ENCODE measurements at regions not wholly inside any gene's neighbourhood (a gene's known extent, or its start where the extent isn't known, plus 50 kb on each side); places are given as distances from the start of the nearest gene placed in this dataset.

GRCh38 chr6:74366634-74367033 lies 670.6 kb downstream of the CD109 start:
- POLR2A ChIA-PET: no interaction called here
- Histone ChIP-seq H3K4me2 (ENCODE audit: low read depth, low read length) (no peak overlapping the region), H4K20me1 (ENCODE audit: insufficient read depth, low read length) (no peaks in the 10 kb centered on the region), H3K9ac (ENCODE audit: insufficient read depth, low read depth, low read length) (no peak overlapping the region), H3K4me3 (replicated peaks in 1 of 3; ENCODE audit: insufficient read depth in 1 of 3, low read depth in 2 of 3, low read length in 3 of 3) (no peak overlapping the region), H3K36me3 (replicated peaks in 1 of 2; ENCODE audit: control insufficient read depth in 1 of 2, insufficient read depth in 2 of 2, low read length in 2 of 2) (no peaks in the 10 kb centered on the region), H3K4me1 (ENCODE audit: insufficient read depth, low read length) (no peaks in the 10 kb centered on the region), H2AFZ (ENCODE audit: low read length) (no peak overlapping the region), H3K9me3 (ENCODE audit: low read length) (no peaks in the 10 kb centered on the region), H3K27ac (ENCODE audit: extremely low read length, insufficient read depth, low read length) (no peak overlapping the region), H3K79me2 (ENCODE audit: insufficient read depth, low read length) (no peaks in the 10 kb centered on the region), H3K27me3 (ENCODE audit: control insufficient read depth in 1 of 2, insufficient read depth in 2 of 2, low read length in 2 of 2) (no peaks in the 10 kb centered on the region)
- intact Hi-C loops (cut with micrococcal nuclease; ENCODE audit: unreplicated experiment) (no loop called here), in situ Hi-C loops (cut with HindIII; ENCODE audit: extremely low pct_ligation_motif_present, low pct_unique_long_range_greater_than_20kb) (no loop called here)
- CTCF ChIA-PET (ENCODE audit: low intra/inter-chr PET ratio, low total read pairs): no interaction called here
- BruUV-seq (replicated peaks): no TSS peak
- DNase-seq (ENCODE audit: low spot score) (no peak), FAIRE-seq (no peak), ATAC-seq (no peak)
- 3% methylated on average over 1 of the region's 1 CpG for WGBS (ENCODE audit: low lambda C conversion rate)
- TF ChIP-seq SNAPC5 (CRISPR knock-in tag; IDR thresholded peaks at IDR 0.05; ENCODE audit: borderline replicate concordance) (no peak), U2AF2 (IDR thresholded peaks at IDR 0.05; ENCODE audit: low read depth, low read length) (no peak), ZNF724P (CRISPR knock-in tag; IDR thresholded peaks at IDR 0.05; ENCODE audit: borderline replicate concordance) (no peak), MAFF (IDR thresholded peaks at IDR 0.05; ENCODE audit: low read depth, low read length) (no peak), GATAD2A (CRISPR knock-in tag; IDR thresholded peaks at IDR 0.05) (no peak), ZNF572 (CRISPR knock-in tag; IDR thresholded peaks at IDR 0.05) (no peak), ELK4 (CRISPR knock-in tag; IDR thresholded peaks at IDR 0.05; ENCODE audit: borderline replicate concordance) (no peak), ZBTB25 (CRISPR knock-in tag; IDR thresholded peaks at IDR 0.05) (no peak), TOPORS (CRISPR knock-in tag; IDR thresholded peaks at IDR 0.05) (no peak), DZIP1 (CRISPR knock-in tag; IDR thresholded peaks at IDR 0.05) (no peak)
- TF ChIP-seq, protein P1, sequence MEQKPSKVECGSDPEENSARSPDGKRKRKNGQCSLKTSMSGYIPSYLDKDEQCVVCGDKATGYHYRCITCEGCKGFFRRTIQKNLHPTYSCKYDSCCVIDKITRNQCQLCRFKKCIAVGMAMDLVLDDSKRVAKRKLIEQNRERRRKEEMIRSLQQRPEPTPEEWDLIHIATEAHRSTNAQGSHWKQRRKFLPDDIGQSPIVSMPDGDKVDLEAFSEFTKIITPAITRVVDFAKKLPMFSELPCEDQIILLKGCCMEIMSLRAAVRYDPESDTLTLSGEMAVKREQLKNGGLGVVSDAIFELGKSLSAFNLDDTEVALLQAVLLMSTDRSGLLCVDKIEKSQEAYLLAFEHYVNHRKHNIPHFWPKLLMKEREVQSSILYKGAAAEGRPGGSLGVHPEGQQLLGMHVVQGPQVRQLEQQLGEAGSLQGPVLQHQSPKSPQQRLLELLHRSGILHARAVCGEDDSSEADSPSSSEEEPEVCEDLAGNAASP (CRISPR knock-in tag; IDR thresholded peaks at IDR 0.05; ENCODE audit: borderline replicate concordance): no peak
- TF ChIP-seq, protein P2, sequence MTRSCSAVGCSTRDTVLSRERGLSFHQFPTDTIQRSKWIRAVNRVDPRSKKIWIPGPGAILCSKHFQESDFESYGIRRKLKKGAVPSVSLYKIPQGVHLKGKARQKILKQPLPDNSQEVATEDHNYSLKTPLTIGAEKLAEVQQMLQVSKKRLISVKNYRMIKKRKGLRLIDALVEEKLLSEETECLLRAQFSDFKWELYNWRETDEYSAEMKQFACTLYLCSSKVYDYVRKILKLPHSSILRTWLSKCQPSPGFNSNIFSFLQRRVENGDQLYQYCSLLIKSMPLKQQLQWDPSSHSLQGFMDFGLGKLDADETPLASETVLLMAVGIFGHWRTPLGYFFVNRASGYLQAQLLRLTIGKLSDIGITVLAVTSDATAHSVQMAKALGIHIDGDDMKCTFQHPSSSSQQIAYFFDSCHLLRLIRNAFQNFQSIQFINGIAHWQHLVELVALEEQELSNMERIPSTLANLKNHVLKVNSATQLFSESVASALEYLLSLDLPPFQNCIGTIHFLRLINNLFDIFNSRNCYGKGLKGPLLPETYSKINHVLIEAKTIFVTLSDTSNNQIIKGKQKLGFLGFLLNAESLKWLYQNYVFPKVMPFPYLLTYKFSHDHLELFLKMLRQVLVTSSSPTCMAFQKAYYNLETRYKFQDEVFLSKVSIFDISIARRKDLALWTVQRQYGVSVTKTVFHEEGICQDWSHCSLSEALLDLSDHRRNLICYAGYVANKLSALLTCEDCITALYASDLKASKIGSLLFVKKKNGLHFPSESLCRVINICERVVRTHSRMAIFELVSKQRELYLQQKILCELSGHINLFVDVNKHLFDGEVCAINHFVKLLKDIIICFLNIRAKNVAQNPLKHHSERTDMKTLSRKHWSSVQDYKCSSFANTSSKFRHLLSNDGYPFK (CRISPR knock-in tag; IDR thresholded peaks at IDR 0.05; ENCODE audit: borderline replicate concordance): no peak
- TF ChIP-seq, protein P3, sequence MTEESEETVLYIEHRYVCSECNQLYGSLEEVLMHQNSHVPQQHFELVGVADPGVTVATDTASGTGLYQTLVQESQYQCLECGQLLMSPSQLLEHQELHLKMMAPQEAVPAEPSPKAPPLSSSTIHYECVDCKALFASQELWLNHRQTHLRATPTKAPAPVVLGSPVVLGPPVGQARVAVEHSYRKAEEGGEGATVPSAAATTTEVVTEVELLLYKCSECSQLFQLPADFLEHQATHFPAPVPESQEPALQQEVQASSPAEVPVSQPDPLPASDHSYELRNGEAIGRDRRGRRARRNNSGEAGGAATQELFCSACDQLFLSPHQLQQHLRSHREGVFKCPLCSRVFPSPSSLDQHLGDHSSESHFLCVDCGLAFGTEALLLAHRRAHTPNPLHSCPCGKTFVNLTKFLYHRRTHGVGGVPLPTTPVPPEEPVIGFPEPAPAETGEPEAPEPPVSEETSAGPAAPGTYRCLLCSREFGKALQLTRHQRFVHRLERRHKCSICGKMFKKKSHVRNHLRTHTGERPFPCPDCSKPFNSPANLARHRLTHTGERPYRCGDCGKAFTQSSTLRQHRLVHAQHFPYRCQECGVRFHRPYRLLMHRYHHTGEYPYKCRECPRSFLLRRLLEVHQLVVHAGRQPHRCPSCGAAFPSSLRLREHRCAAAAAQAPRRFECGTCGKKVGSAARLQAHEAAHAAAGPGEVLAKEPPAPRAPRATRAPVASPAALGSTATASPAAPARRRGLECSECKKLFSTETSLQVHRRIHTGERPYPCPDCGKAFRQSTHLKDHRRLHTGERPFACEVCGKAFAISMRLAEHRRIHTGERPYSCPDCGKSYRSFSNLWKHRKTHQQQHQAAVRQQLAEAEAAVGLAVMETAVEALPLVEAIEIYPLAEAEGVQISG (CRISPR knock-in tag; IDR thresholded peaks at IDR 0.05): no peak

Measured in HepG2 (cell line).